IMR-90 (cell line): ENCODE measurements at regions not wholly inside any gene's neighbourhood (a gene's known extent, or its start where the extent isn't known, plus 50 kb on each side); places are given as distances from the start of the nearest gene placed in this dataset.

ENCODE experiments used
- ATAC-seq: fragments of 200-7000 bp; cut with Tn5 transposase; 2 replicates; pipeline ENCODE4 v1.9.1; 2020; ENCODE audit warnings: low read depth, mild to moderate bottlenecking, moderate library complexity
- BruUV-seq: library from RNA; stranded (reverse); fragments of 400-500 nt; replicated peaks from 2 replicates; lab custom pipeline; 2021; lab: Mats Ljungman, UMichigan
- CTCF ChIA-PET: fragments of 300-600 bp; formaldehyde crosslinking; extraction: SDS; loops from one replicate; lab custom pipeline; 2021; ENCODE audit warnings: antibody characterized with exemption; lab: Yijun Ruan, JAX
- POLR2A ChIA-PET: fragments of 300-600 bp; sonication (Branson Sonifier 250); formaldehyde crosslinking; loops from one replicate; lab custom pipeline; 2022; ENCODE audit warnings: antibody characterized with exemption; ENCODE audit not compliant: unreplicated experiment; lab: Charles Lee
- DNase-seq: peaks from one replicate; pipeline ENCODE4 v3.0.0; 2013
- H2AFZ ChIP-seq: replicated peaks from 2 replicates; pipeline ENCODE3; 2013; ENCODE audit warnings: low read length, mild to moderate bottlenecking; ENCODE audit not compliant: poor library complexity
- H2AK5ac ChIP-seq: 2 replicates; pipeline ENCODE4 v1.6.1; 2013; ENCODE audit warnings: low read depth, low read length, inconsistent platforms
- H2AK9ac ChIP-seq: replicated peaks from 2 replicates; pipeline ENCODE3; 2013; ENCODE audit warnings: mild to moderate bottlenecking, low read depth, low read length, moderate library complexity; ENCODE audit not compliant: poor library complexity
- H2BK120ac ChIP-seq: 2 replicates; pipeline ENCODE4 v1.6.1; 2013; ENCODE audit warnings: low read depth, low read length, inconsistent platforms
- H2BK15ac ChIP-seq: 3 replicates; pipeline ENCODE4 v1.6.1; 2013; ENCODE audit warnings: low read depth, low read length, inconsistent platforms
- H2BK20ac ChIP-seq: 2 replicates; pipeline ENCODE4 v1.6.1; 2013; ENCODE audit warnings: low read depth, mild to moderate bottlenecking, inconsistent platforms, low read length, moderate library complexity
- H2BK5ac ChIP-seq: 2 replicates; pipeline ENCODE4 v1.6.1; 2013; ENCODE audit warnings: mild to moderate bottlenecking, low read depth, low read length, inconsistent platforms; ENCODE audit not compliant: poor library complexity, severe bottlenecking
- H3K14ac ChIP-seq: replicated peaks from 2 replicates; pipeline ENCODE4 v1.6.1; 2013; ENCODE audit warnings: low read depth, low read length, inconsistent platforms
- H3K18ac ChIP-seq: 2 replicates; pipeline ENCODE4 v1.6.1; 2013; ENCODE audit warnings: low read depth, low read length, control low read depth
- H3K23ac ChIP-seq: 2 replicates; pipeline ENCODE4 v1.6.1; 2013; ENCODE audit warnings: low read depth, low read length, inconsistent platforms
- H3K27ac ChIP-seq: 2 replicates; pipeline ENCODE4 v1.5.1; 2013; ENCODE audit warnings: mild to moderate bottlenecking, control low read depth, low read length; ENCODE audit not compliant: insufficient read depth
- H3K27me3 ChIP-seq: 2 replicates; pipeline ENCODE4 v1.6.1; 2013; ENCODE audit warnings: low read length; ENCODE audit not compliant: control insufficient read depth, insufficient read depth
- H3K36me3 ChIP-seq: 2 replicates; pipeline ENCODE4 v1.6.1; 2013; ENCODE audit warnings: low read length, mixed read lengths; ENCODE audit not compliant: control insufficient read depth, insufficient read depth
- H3K4ac ChIP-seq: 2 replicates; pipeline ENCODE4 v1.6.1; 2013; ENCODE audit warnings: low read depth, low read length, inconsistent platforms
- H3K4me1 ChIP-seq: 2 replicates; pipeline ENCODE4 v1.6.1; 2013; ENCODE audit warnings: low read length, mixed read lengths; ENCODE audit not compliant: control insufficient read depth, insufficient read depth
- H3K4me2 ChIP-seq: 2 replicates; pipeline ENCODE4 v1.6.1; 2013; ENCODE audit warnings: low read depth, mild to moderate bottlenecking, control low read depth, low read length, moderate library complexity
- H3K4me3 ChIP-seq: 2 replicates; pipeline ENCODE4 v1.5.1; 2013; ENCODE audit warnings: low read depth, mild to moderate bottlenecking, control low read depth, low read length, moderate library complexity; ENCODE audit not compliant: insufficient read depth
- H3K56ac ChIP-seq: 2 replicates; pipeline ENCODE4 v1.6.1; 2013; ENCODE audit warnings: low read length, inconsistent platforms; ENCODE audit not compliant: insufficient read depth; ENCODE audit errors: extremely low read depth
- H3K79me1 ChIP-seq, 2 experiments: 2 replicates each; pipeline ENCODE4 v1.6.1; 2013; ENCODE audit warnings: low read length in 2 of 2, inconsistent platforms in 1 of 2, low read depth in 1 of 2
- H3K9ac ChIP-seq: 2 replicates; pipeline ENCODE4 v1.6.1; 2013; ENCODE audit warnings: low read depth, low read length, control low read depth
- H3K9me1 ChIP-seq: 2 replicates; pipeline ENCODE4 v1.6.1; 2013; ENCODE audit warnings: low read length, inconsistent platforms; ENCODE audit not compliant: insufficient read depth
- H3K9me3 ChIP-seq: 2 replicates; pipeline ENCODE4 v1.6.1; 2013; ENCODE audit warnings: low read length; ENCODE audit not compliant: control insufficient read depth, insufficient read depth
- H4K20me1 ChIP-seq: 2 replicates; pipeline ENCODE4 v1.6.1; 2013; ENCODE audit warnings: low read length, inconsistent platforms; ENCODE audit not compliant: insufficient read depth
- H4K5ac ChIP-seq: 2 replicates; pipeline ENCODE4 v1.6.1; 2013; ENCODE audit warnings: mild to moderate bottlenecking, low read depth, low read length, control low read depth
- H4K8ac ChIP-seq, 2 experiments: 2 replicates each; pipeline ENCODE4 v1.6.1; 2013; ENCODE audit warnings: low read depth in 2 of 2, low read length in 2 of 2, control low read depth in 1 of 2, inconsistent platforms in 1 of 2
- H4K91ac ChIP-seq: 2 replicates; pipeline ENCODE4 v1.6.1; 2013; ENCODE audit warnings: low read depth, low read length, inconsistent platforms; ENCODE audit not compliant: insufficient read depth
- BHLHE40 ChIP-seq: fragments of 150-350 bp; IDR thresholded peaks from 2 replicates; pipeline ENCODE4 v1.6.1; 2016; ENCODE audit warnings: mild to moderate bottlenecking, low read depth, low read length
- CEBPB ChIP-seq: IDR thresholded peaks from 2 replicates; pipeline ENCODE4 v1.6.1; 2012; ENCODE audit warnings: low read depth, low read length, improper control_type of control experiment
- CHD1 ChIP-seq: IDR thresholded peaks from 2 replicates; pipeline ENCODE4 v1.6.1; 2012; ENCODE audit warnings: low read depth, low read length, improper control_type of control experiment
- ELK1 ChIP-seq: fragments of 150-350 bp; IDR thresholded peaks from 2 replicates; pipeline ENCODE4 v1.6.1; 2016; ENCODE audit warnings: low read depth, mild to moderate bottlenecking, low read length, moderate library complexity, borderline replicate concordance
- FOS ChIP-seq: fragments of 150-350 bp; IDR thresholded peaks from 2 replicates; pipeline ENCODE4 v1.6.1; 2016; ENCODE audit warnings: low read depth, low read length
- MAFK ChIP-seq: IDR thresholded peaks from 2 replicates; pipeline ENCODE4 v1.6.1; 2012; ENCODE audit warnings: low read depth, low read length, improper control_type of control experiment
- MAZ ChIP-seq: IDR thresholded peaks from 2 replicates; pipeline ENCODE4 v1.6.1; 2012; ENCODE audit warnings: low read depth, mild to moderate bottlenecking, low read length, improper control_type of control experiment, moderate library complexity, borderline replicate concordance
- MXI1 ChIP-seq: IDR thresholded peaks from 2 replicates; pipeline ENCODE4 v1.6.1; 2012; ENCODE audit warnings: low read depth, mild to moderate bottlenecking, low read length, moderate library complexity, borderline replicate concordance
- NFE2L2 ChIP-seq: fragments of 150-350 bp; IDR thresholded peaks from 2 replicates; pipeline ENCODE4 v1.6.1; 2016; ENCODE audit warnings: low read depth, mild to moderate bottlenecking, low read length
- POLR2A ChIP-seq: IDR thresholded peaks from 2 replicates; pipeline ENCODE4 v1.6.1; 2012; ENCODE audit warnings: mild to moderate bottlenecking, low read depth, low read length
- RAD21 ChIP-seq: IDR thresholded peaks from 2 replicates; pipeline ENCODE4 v1.6.1; 2012; ENCODE audit warnings: low read length, improper control_type of control experiment
- RCOR1 ChIP-seq: IDR thresholded peaks from 2 replicates; pipeline ENCODE4 v1.6.1; 2012; ENCODE audit warnings: mild to moderate bottlenecking, low read length, improper control_type of control experiment; ENCODE audit not compliant: insufficient replicate concordance
- RFX5 ChIP-seq: IDR thresholded peaks from 2 replicates; pipeline ENCODE4 v1.8.0; 2012; ENCODE audit warnings: low read depth, mild to moderate bottlenecking, low read length, moderate library complexity
- SMC3 ChIP-seq: fragments of 150-350 bp; IDR thresholded peaks from 2 replicates; pipeline ENCODE4 v1.6.1; 2016; ENCODE audit warnings: low read depth, mild to moderate bottlenecking, antibody characterized with exemption, low read length, moderate library complexity
- WGBS, 2 experiments: methylation state at CpG; one replicate each; pipeline versions ENCODE4 v1.1.5 to v1.1.7; 2013; ENCODE audit warnings: missing lambda C conversion rate in 2 of 2; ENCODE audit not compliant: insufficient read length in 1 of 2; ENCODE audit errors: extremely low coverage in 2 of 2; 5-methylcytosine and 5-hydroxymethylcytosine counted together
- dilution Hi-C: fragments of 300-500 bp; cut with HindIII; formaldehyde crosslinking; loops from one replicate; pipeline ENCODE4 v1.14.3; 2018; ENCODE audit warnings: low sequenced_read_pairs; ENCODE audit not compliant: unreplicated experiment
- in situ Hi-C: fragments of 300-500 bp; cut with MboI; formaldehyde crosslinking; loops from 3 replicates; pipeline ENCODE4 v1.14.3; 2019; ENCODE audit warnings: low sequenced_read_pairs, inconsistent platforms, mixed read lengths
- intact Hi-C: fragments of 100-400 bp; cut with micrococcal nuclease; formaldehyde crosslinking; loops from 2 replicates; pipeline ENCODE4 v1.10.0; 2022
- TF ChIP-seq, protein P1 (sequence below): fragments of 150-350 bp; IDR thresholded peaks from 2 replicates; pipeline ENCODE4 v1.6.1; 2017; ENCODE audit warnings: mild to moderate bottlenecking, antibody characterized with exemption, low read length, low read depth
- TF ChIP-seq, protein P2 (sequence below): conservative IDR thresholded peaks from 2 replicates; pipeline ENCODE4 v1.5.1; 2012; ENCODE audit warnings: mild to moderate bottlenecking, low read depth, low read length, improper control_type of control experiment

GRCh38 chr9:106207298-106207697 lies 513.0 kb downstream of the TMEM38B start:
- CTCF ChIA-PET = no interaction called here
- H3K9me1 ChIP-seq = no peaks in the 10 kb centered on the region
- TF ChIP-seq CEBPB (no peak), CHD1 (no peak), BHLHE40 (no peak), FOS (no peak), MXI1 (no peak), RFX5 (no peak), RAD21 (no peak), POLR2A (no peak), SMC3 (no peak), ELK1 (no peak), NFE2L2 (no peak), RCOR1 (no peak), MAFK (no peak), MAZ (no peak)
- TF ChIP-seq, protein P1, sequence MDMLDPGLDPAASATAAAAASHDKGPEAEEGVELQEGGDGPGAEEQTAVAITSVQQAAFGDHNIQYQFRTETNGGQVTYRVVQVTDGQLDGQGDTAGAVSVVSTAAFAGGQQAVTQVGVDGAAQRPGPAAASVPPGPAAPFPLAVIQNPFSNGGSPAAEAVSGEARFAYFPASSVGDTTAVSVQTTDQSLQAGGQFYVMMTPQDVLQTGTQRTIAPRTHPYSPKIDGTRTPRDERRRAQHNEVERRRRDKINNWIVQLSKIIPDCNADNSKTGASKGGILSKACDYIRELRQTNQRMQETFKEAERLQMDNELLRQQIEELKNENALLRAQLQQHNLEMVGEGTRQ = no peak
- TF ChIP-seq, protein P2, sequence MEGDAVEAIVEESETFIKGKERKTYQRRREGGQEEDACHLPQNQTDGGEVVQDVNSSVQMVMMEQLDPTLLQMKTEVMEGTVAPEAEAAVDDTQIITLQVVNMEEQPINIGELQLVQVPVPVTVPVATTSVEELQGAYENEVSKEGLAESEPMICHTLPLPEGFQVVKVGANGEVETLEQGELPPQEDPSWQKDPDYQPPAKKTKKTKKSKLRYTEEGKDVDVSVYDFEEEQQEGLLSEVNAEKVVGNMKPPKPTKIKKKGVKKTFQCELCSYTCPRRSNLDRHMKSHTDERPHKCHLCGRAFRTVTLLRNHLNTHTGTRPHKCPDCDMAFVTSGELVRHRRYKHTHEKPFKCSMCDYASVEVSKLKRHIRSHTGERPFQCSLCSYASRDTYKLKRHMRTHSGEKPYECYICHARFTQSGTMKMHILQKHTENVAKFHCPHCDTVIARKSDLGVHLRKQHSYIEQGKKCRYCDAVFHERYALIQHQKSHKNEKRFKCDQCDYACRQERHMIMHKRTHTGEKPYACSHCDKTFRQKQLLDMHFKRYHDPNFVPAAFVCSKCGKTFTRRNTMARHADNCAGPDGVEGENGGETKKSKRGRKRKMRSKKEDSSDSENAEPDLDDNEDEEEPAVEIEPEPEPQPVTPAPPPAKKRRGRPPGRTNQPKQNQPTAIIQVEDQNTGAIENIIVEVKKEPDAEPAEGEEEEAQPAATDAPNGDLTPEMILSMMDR = no peak
- no peak overlapping the region for H2AK9ac ChIP-seq
- in situ Hi-C loops (no loop called here), dilution Hi-C loops (no loop called here), intact Hi-C loops (no loop called here)
- BruUV-seq = no TSS peak
- no peak overlapping the region for H3K4me3 ChIP-seq
- no peak overlapping the region for H4K5ac ChIP-seq
- no peaks in the 10 kb centered on the region for H3K4me1 ChIP-seq
- no peak overlapping the region for H3K4ac ChIP-seq
- no peak overlapping the region for H3K9ac ChIP-seq
- no peak overlapping the region for H4K8ac ChIP-seq
- no peak for ATAC-seq
- H3K27me3 ChIP-seq = no peaks in the 10 kb centered on the region
- no peak for DNase-seq
- H2BK20ac ChIP-seq = no peak overlapping the region
- no peaks in the 10 kb centered on the region; the same call in 1 of the 2 replicates for H3K9me3 ChIP-seq
- H2AK5ac ChIP-seq = no peak overlapping the region
- H3K4me2 ChIP-seq = no peak overlapping the region
- no peak overlapping the region for H2BK120ac ChIP-seq
- no peak overlapping the region for H3K23ac ChIP-seq
- no peak overlapping the region for H3K18ac ChIP-seq
- POLR2A ChIA-PET = no interaction called here
- no peak overlapping the region for H3K56ac ChIP-seq
- H4K20me1 ChIP-seq = no peaks in the 10 kb centered on the region
- no peak overlapping the region for H4K91ac ChIP-seq
- H2AFZ ChIP-seq = no peak overlapping the region
- H3K36me3 ChIP-seq = no peaks in the 10 kb centered on the region
- WGBS, 2 experiments = no CpG with 5 or more reads among the region's 1 CpG
- no peaks in the 10 kb centered on the region for H3K79me1 ChIP-seq
- H3K14ac ChIP-seq = no peak overlapping the region
- H2BK5ac ChIP-seq = no peak overlapping the region
- H2BK15ac ChIP-seq = no peak overlapping the region
- H3K27ac ChIP-seq = no peak overlapping the region
